MM.1S (cell line): ENCODE measurements at regions not wholly inside any gene's neighbourhood (a gene's known extent, or its start where the extent isn't known, plus 50 kb on each side); places are given as distances from the start of the nearest gene placed in this dataset.

Experiments
- DNase-seq: peaks from one replicate; pipeline ENCODE4 v3.0.0-alpha.2; 2015
- H2AFZ ChIP-seq: fragments of 300-600 bp; sonication (generic); 2 replicates; pipeline ENCODE4 v1.6.0; 2016; ENCODE audit warnings: antibody characterized with exemption, low read length
- H3F3A ChIP-seq: fragments of 300-600 bp; sonication (generic); 2 replicates; pipeline ENCODE4 v1.6.1; 2016; ENCODE audit warnings: mild to moderate bottlenecking, antibody characterized with exemption, low read length, moderate library complexity, mixed read lengths; ENCODE audit not compliant: insufficient read depth
- H3K27ac ChIP-seq: fragments of 300-600 bp; sonication (generic); 2 replicates; pipeline ENCODE4 v1.5.1; 2016; ENCODE audit warnings: mild to moderate bottlenecking, low read length
- H3K27me3 ChIP-seq: fragments of 300-600 bp; sonication (generic); replicated peaks from 2 replicates; pipeline ENCODE4 v1.6.0; 2016; ENCODE audit warnings: low read length; ENCODE audit not compliant: insufficient read depth
- H3K36me3 ChIP-seq: fragments of 300-600 bp; sonication (generic); replicated peaks from 2 replicates; pipeline ENCODE4 v1.6.1; 2016; ENCODE audit warnings: mild to moderate bottlenecking, low read length, mixed read lengths; ENCODE audit not compliant: insufficient read depth
- H3K4me1 ChIP-seq: fragments of 300-600 bp; sonication (generic); 2 replicates; pipeline ENCODE4 v1.6.1; 2016; ENCODE audit warnings: low read length, mixed read lengths
- H3K4me2 ChIP-seq: fragments of 300-600 bp; sonication (generic); 2 replicates; pipeline ENCODE4 v1.6.0; 2016; ENCODE audit warnings: low read depth, low read length
- H3K4me3 ChIP-seq: fragments of 300-600 bp; sonication (generic); 2 replicates; pipeline ENCODE4 v1.5.1; 2016; ENCODE audit warnings: low read length, mixed read lengths
- H3K79me2 ChIP-seq: fragments of 300-600 bp; sonication (generic); 2 replicates; pipeline ENCODE4 v1.6.1; 2016; ENCODE audit warnings: mixed run types, low read length, mixed read lengths
- H3K9ac ChIP-seq: fragments of 300-600 bp; sonication (generic); 2 replicates; pipeline ENCODE4 v1.6.1; 2016; ENCODE audit warnings: low read length, mixed read lengths
- H3K9me2 ChIP-seq: fragments of 300-600 bp; sonication (generic); replicated peaks from 2 replicates; pipeline ENCODE4 v1.6.1; 2016; ENCODE audit warnings: mild to moderate bottlenecking, low read length, mixed read lengths; ENCODE audit not compliant: insufficient read depth
- H3K9me3 ChIP-seq: fragments of 300-600 bp; sonication (generic); replicated peaks from 2 replicates; pipeline ENCODE4 v1.6.1; 2016; ENCODE audit warnings: mild to moderate bottlenecking, low read length, mixed read lengths; ENCODE audit not compliant: insufficient read depth
- H4K20me1 ChIP-seq: fragments of 300-600 bp; sonication (generic); 2 replicates; pipeline ENCODE4 v1.6.1; 2016; ENCODE audit warnings: mild to moderate bottlenecking, low read length, moderate library complexity, mixed read lengths; ENCODE audit not compliant: insufficient read depth
- CTCF ChIP-seq: fragments of 300-600 bp; sonication (generic); IDR thresholded peaks from 2 replicates; pipeline ENCODE4 v1.5.1; 2016; ENCODE audit warnings: antibody characterized with exemption, low read length, mixed read lengths
- EZH2 ChIP-seq: fragments of 300-600 bp; sonication (generic); optimal IDR thresholded peaks from 2 replicates; pipeline ENCODE3; 2017; ENCODE audit warnings: low read depth, mild to moderate bottlenecking, antibody characterized with exemption, low read length, mixed read lengths
- EZH2phosphoT487 ChIP-seq: fragments of 300-600 bp; sonication (generic); IDR thresholded peaks from 2 replicates; pipeline ENCODE4 v1.6.1; 2018; ENCODE audit warnings: antibody characterized with exemption, low read length

DNA sequence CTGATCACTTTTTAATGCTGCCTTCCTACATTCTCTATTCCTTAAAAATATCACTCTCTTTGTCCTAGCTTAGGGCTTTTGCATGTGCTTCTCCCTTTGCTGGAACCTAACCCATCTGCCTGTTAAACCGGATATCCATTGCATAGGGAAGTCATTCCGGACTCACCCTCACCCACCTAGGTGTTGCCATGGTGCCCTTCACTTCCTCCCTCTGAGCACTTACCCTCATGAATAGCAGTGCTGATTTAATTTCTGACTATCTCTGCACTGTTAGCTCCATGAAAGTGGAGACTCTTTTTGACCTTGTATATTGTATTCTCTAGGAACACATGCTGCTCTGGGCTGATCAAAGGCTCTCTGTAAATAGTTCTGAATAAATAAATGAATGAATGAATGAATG, 401.9 kb downstream of the PCDH20 start:
- H3K9ac ChIP-seq = no peak overlapping the region
- H3K9me2 ChIP-seq = no peaks in the 10 kb centered on the region
- H3K4me3 ChIP-seq = no peak overlapping the region
- no peak overlapping the region for H2AFZ ChIP-seq
- no peak for DNase-seq
- no peaks in the 10 kb centered on the region for H3F3A ChIP-seq
- H3K27me3 ChIP-seq = no peaks in the 10 kb centered on the region
- H3K36me3 ChIP-seq = no peaks in the 10 kb centered on the region
- no peaks in the 10 kb centered on the region for H4K20me1 ChIP-seq
- H3K4me1 ChIP-seq = no peaks in the 10 kb centered on the region
- TF ChIP-seq EZH2 (no peak), CTCF (no peak), EZH2phosphoT487 (no peak)
- no peak overlapping the region for H3K27ac ChIP-seq
- H3K4me2 ChIP-seq = no peak overlapping the region
- no peaks in the 10 kb centered on the region for H3K9me3 ChIP-seq
- no peaks in the 10 kb centered on the region for H3K79me2 ChIP-seq

DNA sequence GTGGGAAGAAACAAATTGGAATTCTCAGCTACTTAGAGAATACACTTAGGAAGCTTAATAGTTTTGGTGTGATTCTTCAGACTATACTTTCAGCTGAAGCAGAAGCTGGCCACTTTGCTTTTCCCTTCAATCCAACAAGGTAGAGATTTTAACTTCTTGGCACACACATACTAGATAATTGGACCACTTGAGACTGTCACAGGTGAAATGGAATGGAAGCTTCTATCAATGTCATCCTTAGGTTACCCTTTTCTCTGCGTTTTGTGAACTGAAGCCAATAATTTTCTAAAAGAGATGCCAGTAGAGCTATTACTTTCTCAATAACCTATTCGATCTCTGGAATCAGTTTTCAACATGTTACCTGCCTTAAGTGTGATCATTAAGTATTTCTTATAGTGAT, 405.3 kb downstream of the PCDH20 start:
- no peaks in the 10 kb centered on the region for H3F3A ChIP-seq
- no peak overlapping the region for H2AFZ ChIP-seq
- H3K79me2 ChIP-seq = no peaks in the 10 kb centered on the region
- no peaks in the 10 kb centered on the region for H4K20me1 ChIP-seq
- no peak for DNase-seq
- H3K4me1 ChIP-seq = no peaks in the 10 kb centered on the region
- no peaks in the 10 kb centered on the region for H3K9me3 ChIP-seq
- no peak overlapping the region for H3K4me3 ChIP-seq
- no peak overlapping the region for H3K4me2 ChIP-seq
- H3K27ac ChIP-seq = no peak overlapping the region
- H3K36me3 ChIP-seq = no peaks in the 10 kb centered on the region
- no peaks in the 10 kb centered on the region for H3K27me3 ChIP-seq
- H3K9ac ChIP-seq = no peak overlapping the region
- H3K9me2 ChIP-seq = no peaks in the 10 kb centered on the region
- TF ChIP-seq CTCF = no peak
- TF ChIP-seq EZH2 = no peak
- TF ChIP-seq EZH2phosphoT487 = no peak

GRCh38 chr13:61002686-61003085, 413.0 kb downstream of the PCDH20 start:
- H3K9ac ChIP-seq = no peak overlapping the region
- DNase-seq = no peak
- H4K20me1 ChIP-seq = no peaks in the 10 kb centered on the region
- no peak overlapping the region for H2AFZ ChIP-seq
- no peak for TF ChIP-seq EZH2phosphoT487
- TF ChIP-seq CTCF = no peak
- TF ChIP-seq EZH2 = no peak
- H3K79me2 ChIP-seq = no peaks in the 10 kb centered on the region
- H3K9me2 ChIP-seq = no peaks in the 10 kb centered on the region
- no peaks in the 10 kb centered on the region for H3K27me3 ChIP-seq
- H3F3A ChIP-seq = no peaks in the 10 kb centered on the region
- H3K9me3 ChIP-seq = no peaks in the 10 kb centered on the region
- no peak overlapping the region for H3K4me2 ChIP-seq
- no peaks in the 10 kb centered on the region for H3K36me3 ChIP-seq
- H3K27ac ChIP-seq = no peak overlapping the region
- H3K4me3 ChIP-seq = no peak overlapping the region
- no peaks in the 10 kb centered on the region for H3K4me1 ChIP-seq
